Amniotic epithelial cell (primary cell): ENCODE measurements at regions not wholly inside any gene's neighbourhood (a gene's known extent, or its start where the extent isn't known, plus 50 kb on each side); places are given as distances from the start of the nearest gene placed in this dataset.
"Not testable (repeated sequence)": the region's sequence is repeated elsewhere in the genome, so short reads cannot be mapped to it uniquely, and the experiment has no call there.

ENCODE experiments used
- DNase-seq: peaks from one replicate; pipeline ENCODE4 v3.0.0-alpha.2; 2010; ENCODE audit warnings: low read depth

DNA sequence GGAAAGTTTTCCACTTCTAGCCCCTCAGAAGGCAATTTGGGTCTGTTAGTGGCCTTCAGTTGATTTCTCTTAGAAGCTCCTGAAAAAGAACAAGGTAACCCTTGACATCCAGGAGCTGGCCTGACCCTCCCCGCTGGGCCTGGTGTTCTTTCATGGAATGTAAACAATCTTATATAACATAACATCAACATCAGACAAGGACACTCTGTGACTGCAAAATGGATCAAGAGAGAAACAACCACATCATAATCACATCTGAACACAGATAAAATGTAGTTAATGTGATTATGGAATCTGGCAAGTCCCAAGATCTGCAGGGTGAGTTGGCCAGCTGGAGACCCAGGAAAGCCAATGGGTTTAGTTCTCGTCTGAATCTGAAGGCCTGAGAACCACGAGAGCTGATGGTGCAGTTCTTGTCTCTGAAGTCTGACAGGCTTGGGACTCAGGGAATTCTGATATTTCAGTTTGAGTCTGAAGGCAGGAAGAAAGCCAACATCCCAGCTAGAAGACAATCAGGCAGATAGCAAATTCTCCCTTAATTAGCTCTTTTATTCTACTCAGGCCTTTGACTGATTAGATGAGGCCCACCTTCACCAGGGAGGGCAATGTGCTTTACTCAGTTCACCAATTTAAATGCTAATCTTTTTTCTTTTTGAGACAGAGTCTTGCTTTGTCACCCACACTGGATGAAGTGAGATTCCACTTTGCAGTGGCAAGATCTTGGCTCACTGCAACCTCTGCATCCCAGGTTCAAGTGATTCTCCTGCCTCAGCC, 91.4 kb upstream of the NAMPT start:
- DNase-seq = peak; percentile 26

DNA sequence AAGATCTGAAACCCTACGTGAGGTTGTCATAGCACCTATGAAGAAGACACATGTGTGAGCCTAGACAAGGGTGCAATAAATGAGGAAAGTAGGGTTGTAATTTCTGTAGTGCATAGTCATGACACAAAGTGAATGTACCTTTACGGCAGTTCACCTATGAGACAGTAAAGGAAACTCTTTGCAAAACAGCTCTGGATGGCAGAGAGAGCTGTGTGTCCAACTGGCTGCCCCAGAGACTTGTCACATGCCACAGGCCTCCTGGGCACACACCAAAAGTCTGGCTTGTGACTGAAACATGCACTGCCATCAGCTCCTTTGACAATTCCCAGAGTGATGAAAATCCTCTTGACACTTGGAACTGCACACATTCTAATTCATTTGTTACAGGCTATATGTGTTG, 90.7 kb upstream of the NAMPT start:
- no peak for DNase-seq

DNA sequence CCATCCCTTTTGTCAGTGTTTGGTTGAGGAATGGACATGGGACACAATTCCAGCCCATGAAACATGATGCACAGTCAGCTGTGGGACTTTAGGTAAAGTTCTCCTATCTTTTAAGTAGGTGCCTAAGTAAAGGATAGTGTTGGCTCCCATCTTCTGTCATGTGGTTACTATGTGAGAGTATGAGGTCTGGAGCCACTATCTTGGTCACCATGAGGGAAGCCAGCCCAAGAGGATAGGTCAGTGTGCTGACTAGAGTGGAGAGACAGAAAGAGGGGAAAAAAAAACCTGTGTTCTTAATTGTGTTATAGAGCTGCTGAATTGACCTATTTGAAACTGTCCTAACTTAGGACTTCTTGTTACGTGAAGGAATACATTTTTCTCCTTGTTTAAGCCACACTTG, 89.7 kb upstream of the NAMPT start:
- DNase-seq = no peak

DNA sequence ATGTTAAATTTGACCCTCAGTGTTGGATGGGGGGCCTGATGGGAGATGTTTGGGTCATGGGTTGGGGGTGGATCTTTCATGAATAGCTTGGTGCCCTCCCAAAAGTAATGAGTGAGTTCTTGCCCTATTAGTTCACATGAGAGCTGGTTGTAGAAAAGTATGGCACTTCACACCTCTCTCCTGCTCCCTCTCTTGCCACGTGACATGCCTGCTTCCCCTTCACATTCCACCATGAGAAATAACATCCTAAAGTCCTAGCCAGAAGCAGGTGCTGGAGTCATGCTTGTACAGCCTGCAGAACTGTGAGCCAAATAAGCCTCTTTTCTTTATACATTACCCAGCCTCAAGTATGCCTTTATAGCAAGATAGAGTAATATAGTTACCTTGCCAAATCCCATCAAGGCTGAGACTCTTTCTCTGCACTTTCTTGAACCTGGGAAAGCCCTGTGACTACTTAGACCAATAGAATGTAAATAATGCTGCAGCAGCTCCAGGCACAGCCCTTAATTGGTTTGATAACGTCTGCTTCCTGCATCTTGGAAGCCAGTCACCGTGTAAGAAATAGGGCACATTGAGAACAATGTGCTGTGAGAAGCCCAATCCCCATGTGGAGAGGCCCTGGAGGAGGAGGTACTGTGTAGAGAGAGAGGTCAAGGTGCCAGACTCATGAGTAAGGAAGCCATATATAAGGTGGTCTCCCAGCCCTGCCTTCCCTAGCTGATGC, 88.0 kb upstream of the NAMPT start:
- no peak for DNase-seq

DNA sequence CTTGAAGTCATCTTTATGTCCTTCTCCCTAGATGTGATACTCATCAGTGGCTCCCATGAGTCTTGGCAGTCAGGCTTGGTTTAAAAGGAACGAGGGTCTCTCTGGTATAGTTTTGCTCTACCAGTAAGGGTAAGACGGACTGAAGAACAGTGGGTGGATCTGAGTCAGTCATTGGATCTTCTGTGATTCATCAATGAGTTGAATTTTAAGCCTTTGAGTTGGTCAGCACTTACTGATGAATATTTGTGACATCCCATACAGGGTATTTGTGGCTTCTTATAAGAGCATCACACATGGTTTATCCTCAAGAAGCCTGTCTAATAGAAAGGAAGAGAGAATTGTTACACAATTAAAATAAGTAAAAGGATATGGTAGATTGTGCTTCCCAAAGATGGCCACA, 87.3 kb upstream of the NAMPT start:
- no peak for DNase-seq

DNA sequence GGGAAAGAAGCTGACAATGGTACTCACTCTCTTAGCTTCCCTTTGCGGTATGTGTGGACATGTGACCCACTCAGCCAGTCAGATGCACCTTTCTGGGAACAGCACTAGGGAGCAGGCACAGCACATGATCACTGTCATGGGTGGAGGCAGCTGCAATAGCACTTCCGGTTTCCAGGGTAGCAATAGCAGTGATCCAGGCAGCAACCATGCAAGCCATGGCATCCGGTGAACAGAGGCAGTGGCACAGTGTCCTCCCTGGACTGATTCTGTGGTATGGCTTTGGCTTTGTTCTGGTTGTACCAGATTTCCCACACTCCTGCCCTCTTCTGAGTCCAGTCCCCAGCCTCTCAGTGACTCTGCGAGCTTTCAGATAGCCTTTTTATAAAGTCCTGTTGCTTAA, 86.8 kb upstream of the NAMPT start:
- DNase-seq = no peak

DNA sequence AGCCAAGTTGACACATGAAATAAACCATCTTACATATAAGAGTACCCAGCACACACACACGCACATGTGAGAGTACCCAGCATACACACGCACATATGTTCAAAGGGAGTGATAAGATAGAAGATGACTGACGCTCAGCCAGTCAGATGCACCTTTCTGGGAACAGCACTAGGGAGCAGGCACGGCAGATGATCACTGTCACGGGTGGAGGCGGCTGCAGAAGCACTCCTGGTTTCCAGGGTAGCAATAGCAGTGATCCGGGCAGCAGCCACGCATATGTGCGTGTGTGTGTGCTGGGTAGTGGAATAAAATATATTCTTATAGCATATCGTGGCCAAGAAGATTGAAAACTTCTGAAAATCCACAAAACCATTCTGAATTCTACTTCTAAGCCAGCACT, 85.8 kb upstream of the NAMPT start:
- DNase-seq = no peak

DNA sequence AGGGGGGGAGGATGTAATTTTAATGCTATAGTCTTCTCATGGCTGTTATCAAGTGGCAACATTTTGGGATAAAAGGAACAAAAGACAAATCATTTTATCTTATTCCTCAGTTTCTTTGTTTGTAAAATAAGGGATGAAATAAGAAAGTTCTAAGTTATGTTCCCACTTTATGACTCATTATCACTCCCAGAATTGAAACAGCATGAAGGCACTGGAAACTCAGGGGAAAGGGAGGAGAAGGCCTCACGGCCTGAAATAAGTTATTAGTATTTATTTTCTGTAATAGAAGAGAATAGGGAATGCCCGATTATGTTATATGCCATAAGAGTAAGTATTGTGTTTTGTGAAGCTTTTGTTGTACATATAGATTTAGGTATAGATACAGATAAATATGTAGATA, 85.0 kb upstream of the NAMPT start:
- peak; percentile 17 for DNase-seq

DNA sequence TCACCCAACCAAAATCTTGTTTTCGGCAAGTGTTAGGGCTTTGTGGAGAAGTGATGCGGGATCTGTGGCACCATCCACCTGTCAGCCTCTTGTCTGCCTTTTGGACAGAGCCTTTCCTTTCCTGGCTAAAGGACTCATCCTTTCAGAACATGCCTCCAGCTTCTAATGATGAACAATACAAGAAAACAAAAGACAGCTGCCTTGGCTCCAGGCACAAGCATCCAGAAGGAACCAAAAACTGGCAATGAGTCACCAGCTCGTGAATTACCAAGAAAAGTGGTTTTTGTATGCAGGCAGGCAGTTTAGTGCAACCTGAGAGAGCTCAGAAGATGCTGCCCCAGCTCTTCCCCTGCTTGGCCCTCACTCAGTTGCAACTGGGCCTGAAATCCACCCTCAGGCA, 84.6 kb upstream of the NAMPT start:
- peak; percentile 67 for DNase-seq

DNA sequence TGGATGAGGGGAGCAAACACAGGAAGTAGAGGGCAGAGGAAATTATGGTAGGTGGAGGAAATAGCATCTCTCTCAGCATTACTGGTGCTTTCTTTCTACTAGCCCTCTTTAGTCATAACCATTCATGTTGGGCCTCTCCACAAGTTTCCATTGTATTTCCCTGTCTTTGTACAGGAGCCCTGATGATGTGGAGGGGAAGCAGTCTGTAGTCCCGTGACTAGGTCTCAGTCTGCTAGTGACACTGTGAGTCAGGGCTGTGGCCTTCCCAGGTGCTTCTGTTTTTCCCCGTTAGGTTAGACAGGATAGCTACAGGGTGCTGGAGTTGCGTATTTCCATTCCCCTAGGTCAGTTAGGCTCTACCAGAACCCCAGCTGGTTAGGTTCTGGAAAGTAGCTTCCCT, 82.9 kb upstream of the NAMPT start:
- no peak for DNase-seq

DNA sequence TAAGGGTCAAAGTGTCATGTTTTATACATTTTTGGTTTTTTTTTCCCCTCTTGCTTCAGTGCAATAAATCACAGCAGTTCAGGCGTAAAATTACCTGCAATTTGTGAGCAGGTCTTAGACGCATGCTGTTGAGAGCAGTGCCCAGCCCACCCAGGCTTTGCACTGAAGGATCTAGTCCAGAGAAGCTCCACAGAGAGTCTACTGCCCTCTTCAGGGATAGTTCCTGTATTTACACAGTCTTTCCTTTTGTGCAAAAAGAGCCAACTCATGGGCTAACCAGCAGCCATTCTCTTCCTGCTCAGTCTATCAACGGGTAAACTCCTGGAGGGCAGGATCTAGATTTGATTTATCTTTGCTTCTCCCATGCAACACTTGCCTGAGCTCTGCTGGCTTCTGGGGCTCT, 82.2 kb upstream of the NAMPT start:
- DNase-seq = peak; percentile 60

DNA sequence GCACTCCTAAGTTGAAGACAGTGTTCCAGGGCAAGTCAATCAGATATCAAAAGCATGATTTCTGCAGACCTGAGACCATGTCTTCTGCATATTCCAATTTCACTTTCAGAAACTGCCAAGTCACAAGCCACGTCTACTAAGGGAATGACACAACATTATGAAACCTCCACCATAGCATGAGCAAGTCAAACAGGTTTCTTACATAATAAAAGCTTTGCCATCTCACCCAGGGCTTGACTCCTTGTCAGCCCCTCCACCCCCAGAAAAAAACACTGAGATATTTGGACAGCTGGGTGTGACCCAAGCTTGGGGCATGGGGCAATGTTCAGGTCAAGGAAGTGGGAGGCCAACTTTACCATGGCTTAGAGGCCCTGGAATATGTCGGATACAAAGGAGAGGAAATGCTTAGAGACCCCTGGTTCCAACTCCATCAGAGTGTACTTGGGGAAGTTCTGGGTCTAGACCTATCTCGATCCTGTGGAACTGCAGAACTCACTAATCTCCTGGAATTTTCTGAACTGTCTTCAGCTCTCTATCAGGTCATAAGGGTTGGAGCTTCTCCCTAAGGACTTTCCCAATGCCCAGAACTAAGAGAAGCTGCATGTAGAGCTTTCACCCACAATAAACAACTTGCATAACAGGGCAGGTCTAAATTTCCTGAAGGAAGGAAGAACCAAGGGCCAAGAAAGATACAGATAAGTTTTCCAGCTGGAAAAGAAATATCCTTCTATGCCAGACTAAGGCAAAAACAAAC, 80.6 kb upstream of the NAMPT start:
- peak; percentile 42 for DNase-seq

DNA sequence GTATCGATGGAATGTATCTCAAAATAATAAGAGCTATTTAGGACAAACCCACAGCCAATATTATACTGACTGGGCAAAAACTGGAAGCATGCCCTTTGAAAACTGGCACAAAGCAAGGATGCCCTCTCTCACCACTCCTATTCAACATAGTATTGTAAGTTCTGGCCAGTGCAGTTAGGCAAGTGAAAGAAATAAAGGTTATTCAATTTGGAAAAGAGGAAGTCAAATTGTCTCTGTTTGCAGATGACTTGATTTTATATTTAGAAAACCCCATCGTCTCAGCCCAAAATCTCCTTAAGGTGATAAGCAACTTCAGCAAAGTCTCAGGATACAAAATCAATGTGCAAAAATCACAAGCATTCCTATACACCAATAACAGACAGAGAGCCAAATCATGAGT, 77.7 kb upstream of the NAMPT start:
- not testable (repeated sequence) for DNase-seq

DNA sequence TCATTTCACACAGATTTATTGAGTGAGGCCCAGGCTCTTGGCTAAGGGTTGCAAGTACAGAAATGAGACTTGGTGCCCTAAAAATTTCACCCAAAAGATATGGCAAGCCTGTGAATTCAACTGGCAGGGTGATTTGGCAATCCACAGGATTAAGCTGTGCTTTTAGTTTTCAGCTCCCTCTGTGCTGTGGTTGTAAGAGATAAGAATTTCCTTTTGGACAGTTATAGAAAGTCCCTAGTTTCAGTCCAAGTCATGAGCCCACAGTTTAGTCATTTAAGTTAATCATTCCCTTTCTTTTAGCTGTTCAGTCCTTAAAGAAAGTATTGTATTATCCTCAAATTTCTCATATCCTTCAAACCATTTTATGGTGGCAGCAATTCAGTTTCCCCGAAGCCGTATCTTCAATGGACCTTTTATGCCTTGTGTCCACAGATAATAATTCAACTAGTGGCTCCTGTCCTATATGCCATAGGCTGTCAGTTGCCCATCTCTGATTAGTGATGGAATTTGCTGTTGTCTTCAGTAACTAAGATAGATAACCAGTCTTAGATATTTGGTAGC, 73.4 kb upstream of the NAMPT start:
- peak; percentile 87 for DNase-seq

DNA sequence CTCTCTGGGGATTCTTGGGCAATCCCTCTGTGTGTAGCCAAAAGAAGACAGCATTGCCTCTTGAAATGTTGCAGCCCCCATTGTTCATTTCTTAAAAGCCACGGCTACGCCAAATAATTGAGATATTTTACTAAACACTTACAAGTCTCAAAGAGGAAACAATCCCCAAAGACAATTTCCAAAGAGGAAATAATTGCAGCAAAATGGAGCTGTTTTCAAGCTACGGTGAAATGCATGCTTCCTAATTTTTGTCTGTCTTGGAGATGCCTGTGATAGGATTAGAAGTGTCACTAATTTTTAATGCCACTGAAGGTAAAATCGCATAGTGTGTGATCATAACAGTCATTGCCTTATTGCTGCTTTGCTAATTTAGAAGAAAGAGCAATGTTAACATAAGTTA, 72.9 kb upstream of the NAMPT start:
- DNase-seq = no peak

DNA sequence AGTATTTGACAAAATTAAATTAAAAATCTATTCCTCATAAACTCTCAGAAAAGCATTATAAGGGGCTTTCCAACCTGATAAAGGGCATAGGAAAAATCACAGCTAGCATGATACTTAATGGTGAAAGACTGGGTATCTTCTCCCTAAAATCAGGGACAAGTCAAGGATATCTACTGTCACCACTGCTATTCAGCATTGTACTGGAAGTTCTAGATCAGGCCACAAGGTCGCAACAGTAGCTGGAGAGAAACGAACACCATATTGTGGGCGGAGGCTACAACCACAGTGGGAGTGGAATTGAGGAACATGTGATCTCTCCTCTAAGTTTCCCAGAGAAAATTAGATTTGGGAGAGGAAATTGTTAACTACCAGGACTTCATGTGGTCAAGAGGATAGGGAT, 70.0 kb upstream of the NAMPT start:
- DNase-seq = no peak

DNA sequence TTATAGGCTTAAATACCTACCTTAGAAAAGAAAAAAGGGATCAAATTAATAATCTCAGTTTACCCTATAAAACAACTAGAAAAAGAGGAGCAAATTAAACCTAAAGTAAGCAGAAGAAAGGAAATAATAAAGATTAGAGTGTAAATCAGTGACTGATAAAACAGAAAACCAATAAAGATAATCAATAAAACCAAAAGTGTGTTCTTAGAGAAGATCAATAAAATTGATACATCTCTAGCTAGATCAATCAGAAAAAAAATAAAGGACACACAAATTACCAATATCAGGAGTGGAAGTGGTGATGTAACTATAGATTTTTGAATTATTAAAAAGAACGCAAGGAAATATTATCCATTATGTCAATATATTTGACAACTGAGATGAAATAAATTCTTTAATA, 69.2 kb upstream of the NAMPT start:
- DNase-seq = no peak

DNA sequence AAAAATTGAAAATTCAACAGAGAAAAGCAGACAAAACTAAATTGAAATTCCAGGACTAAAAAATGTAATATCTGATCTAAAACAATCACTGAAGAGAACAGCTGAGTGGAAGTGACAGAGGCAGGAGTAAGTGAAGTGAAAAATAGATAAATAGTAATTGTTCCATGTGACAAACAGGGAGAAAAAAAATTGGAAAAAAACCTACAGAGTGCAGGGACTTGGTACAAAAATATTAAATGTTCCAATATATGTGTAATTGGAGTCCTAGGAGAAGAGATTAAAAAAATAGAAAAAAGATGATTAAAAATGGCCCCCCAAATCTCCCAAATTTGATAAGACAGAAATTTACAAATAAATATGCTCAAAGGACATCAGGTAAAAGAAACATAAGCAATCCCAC, 63.4 kb upstream of the NAMPT start:
- no peak for DNase-seq

DNA sequence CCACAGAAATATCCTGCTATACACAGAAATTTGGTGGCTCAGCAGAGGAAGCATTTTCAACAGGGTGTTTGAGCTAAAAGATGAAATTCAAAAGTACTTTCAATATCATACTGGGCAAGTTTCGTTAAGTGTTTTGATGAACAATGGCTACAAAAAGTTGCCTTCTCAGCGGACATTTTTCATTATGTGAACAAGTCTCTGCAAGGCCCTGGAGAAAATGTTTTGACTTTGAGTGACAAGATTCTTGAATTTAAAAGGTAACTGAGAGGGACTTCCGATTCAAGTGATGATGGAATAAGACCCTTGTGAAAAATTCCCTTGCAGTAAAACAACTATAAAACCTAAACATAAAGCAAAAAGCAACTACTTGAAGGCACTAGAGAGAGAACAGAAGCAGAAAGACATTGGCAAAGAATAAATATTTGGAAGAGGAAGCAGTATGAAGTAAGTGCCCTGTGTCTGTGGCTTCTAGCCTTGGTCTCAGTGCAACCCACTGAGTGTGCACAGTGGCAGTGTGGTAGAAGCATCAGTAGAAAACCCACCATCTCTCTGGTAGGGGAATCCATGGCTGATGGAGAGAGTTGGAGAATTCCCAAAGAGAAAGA, 62.5 kb upstream of the NAMPT start:
- no peak for DNase-seq

DNA sequence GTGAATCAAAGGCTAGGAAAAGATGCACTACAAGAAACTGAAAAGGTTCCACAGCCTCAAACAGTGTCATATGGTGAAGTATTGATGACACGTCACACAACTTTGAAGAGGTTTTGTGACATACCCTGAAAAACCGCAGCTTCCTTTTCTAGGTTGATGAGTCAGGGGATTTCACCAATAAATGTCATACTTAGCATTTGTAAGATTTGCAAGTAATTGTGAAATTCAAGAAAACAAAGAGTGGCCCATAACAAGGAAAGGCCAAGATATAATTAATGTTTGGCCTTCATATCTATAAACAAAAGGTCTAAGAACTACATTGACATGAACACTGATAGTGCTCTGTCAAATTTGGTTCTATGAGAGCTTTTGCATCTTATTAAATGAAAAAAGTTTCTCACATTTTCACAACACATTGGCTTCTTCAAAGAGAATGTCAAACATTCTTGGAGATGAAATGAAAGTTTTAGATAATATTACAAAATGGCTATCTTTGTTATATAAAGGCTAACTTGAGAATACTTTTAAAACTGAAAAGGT, 62.0 kb upstream of the NAMPT start:
- DNase-seq = peak; percentile 92

DNA sequence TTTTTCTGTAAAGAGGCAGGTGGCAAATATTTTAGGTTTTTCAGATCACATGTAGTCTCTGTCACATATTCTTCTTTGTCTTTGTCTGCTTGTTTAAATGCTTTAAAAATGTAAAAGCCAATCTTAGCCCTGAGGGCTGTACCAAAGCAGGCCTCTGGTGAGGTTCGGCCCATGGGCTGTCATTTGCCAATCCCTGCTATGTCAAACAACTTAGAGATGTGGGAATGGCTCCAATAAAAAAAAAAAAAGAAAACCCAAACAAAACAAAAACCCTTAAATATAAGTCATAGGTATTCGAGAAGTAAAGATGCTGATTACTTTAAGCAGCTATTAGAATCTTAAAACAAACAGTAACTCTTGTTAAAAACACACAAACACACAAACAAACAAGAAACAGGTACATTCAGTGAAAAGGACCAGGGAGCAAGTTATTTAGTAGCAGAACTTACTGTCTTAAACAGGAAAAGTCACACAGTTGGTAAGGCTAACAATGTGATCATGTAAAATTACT, 61.4 kb upstream of the NAMPT start:
- no peak for DNase-seq
